ENCODE measurements at regions not wholly inside any gene's neighbourhood (a gene's known extent, or its start where the extent isn't known, plus 50 kb on each side); places are given as distances from the start of the nearest gene placed in this dataset.

GRCh38 chr15:70327328-70327855, 229.7 kb upstream of the TLE3 start:
- Histone ChIP-seq H2AFZ (replicated peaks; ENCODE audit: low read length, poor library complexity) (no peak overlapping the region), H2BK15ac (ENCODE audit: low read depth, low read length) (no peak overlapping the region), H3K9me1 (ENCODE audit: insufficient read depth, low read length) (no peaks in the 10 kb centered on the region), H4K20me1 (ENCODE audit: insufficient read depth, low read length) (no peaks in the 10 kb centered on the region), H3K14ac (replicated peaks; ENCODE audit: low read depth, low read length) (no peak overlapping the region), H3K56ac (ENCODE audit: extremely low read depth, insufficient read depth, low read length) (no peak overlapping the region), H4K5ac (ENCODE audit: low read depth, low read length) (no peak overlapping the region), H3K18ac (ENCODE audit: low read depth, low read length) (no peak overlapping the region), H3K36me3 (ENCODE audit: control insufficient read depth, insufficient read depth, low read length) (no peaks in the 10 kb centered on the region), H3K4me2 (ENCODE audit: low read depth, low read length) (no peak overlapping the region), H3K4ac (ENCODE audit: low read depth, low read length) (no peak overlapping the region), H3K9me3 (ENCODE audit: control insufficient read depth, insufficient read depth, low read length) (no peaks in the 10 kb centered on the region; the same call in 1 of the 2 replicates), H3K4me3 (ENCODE audit: insufficient read depth, low read depth, low read length) (no peak overlapping the region), H3K79me1 (ENCODE audit: low read depth in 1 of 2, low read length in 2 of 2) (no peaks in the 10 kb centered on the region), H2BK20ac (ENCODE audit: low read depth, low read length) (no peak overlapping the region), H2BK5ac (ENCODE audit: low read depth, low read length, poor library complexity, severe bottlenecking) (no peak overlapping the region), H3K4me1 (ENCODE audit: control insufficient read depth, insufficient read depth, low read length) (peaks cover 10% of the 10 kb centered on the region; the same call in 1 of the 2 replicates), H4K91ac (ENCODE audit: insufficient read depth, low read depth, low read length) (no peak overlapping the region), H2BK120ac (ENCODE audit: low read depth, low read length) (no peak overlapping the region), H4K8ac (ENCODE audit: low read depth in 2 of 2, low read length in 2 of 2) (no peak overlapping the region), H3K27me3 (ENCODE audit: control insufficient read depth, insufficient read depth, low read length) (peaks cover 17% of the 10 kb centered on the region), H3K27ac (ENCODE audit: insufficient read depth, low read length) (no peak overlapping the region), H3K9ac (ENCODE audit: low read depth, low read length) (no peak overlapping the region), H2AK9ac (replicated peaks; ENCODE audit: low read depth, low read length, poor library complexity) (no peak overlapping the region), H2AK5ac (ENCODE audit: low read depth, low read length) (no peak overlapping the region), H3K23ac (ENCODE audit: low read depth, low read length) (no peak overlapping the region)
- 86% methylated on average over 2 of the region's 3 CpGs; no CpG with 5 or more reads in 1 of the 2 experiments for WGBS, 2 experiments (ENCODE audit: extremely low coverage in 2 of 2, insufficient read length in 1 of 2)
- POLR2A ChIA-PET (ENCODE audit: unreplicated experiment), result no interaction called here
- in situ Hi-C loops (cut with MboI; ENCODE audit: low sequenced_read_pairs), result no loop called here
- TF ChIP-seq USF2 (IDR thresholded peaks at IDR 0.05; ENCODE audit: low read depth, low read length) (no peak), RFX5 (IDR thresholded peaks at IDR 0.05; ENCODE audit: low read depth, low read length) (no peak), POLR2A (IDR thresholded peaks at IDR 0.05; ENCODE audit: low read depth, low read length) (no peak), SMC3 (IDR thresholded peaks at IDR 0.05; ENCODE audit: low read depth, low read length) (no peak), BHLHE40 (IDR thresholded peaks at IDR 0.05; ENCODE audit: low read depth, low read length) (no peak), NFE2L2 (IDR thresholded peaks at IDR 0.05; ENCODE audit: low read depth, low read length) (no peak), CEBPB (IDR thresholded peaks at IDR 0.05; ENCODE audit: low read depth, low read length) (no peak), RCOR1 (IDR thresholded peaks at IDR 0.05; ENCODE audit: insufficient replicate concordance, low read length) (no peak), CTCF (conservative IDR thresholded peaks at IDR 0.05; ENCODE audit: low read depth, low read length) (no peak)
- BruUV-seq (replicated peaks), result no TSS peak
- CTCF ChIA-PET, result no interaction called here
- intact Hi-C loops (cut with micrococcal nuclease), result no loop called here
- ATAC-seq (ENCODE audit: low read depth), result no peak
- no peak for DNase-seq
- dilution Hi-C loops (cut with HindIII; ENCODE audit: low sequenced_read_pairs, unreplicated experiment), result no loop called here
